HepG2 (cell line): ENCODE measurements at regions not wholly inside any gene's neighbourhood (a gene's known extent, or its start where the extent isn't known, plus 50 kb on each side); places are given as distances from the start of the nearest gene placed in this dataset.

Experiments used
- ATAC-seq: fragments of 200-7000 bp; cut with Tn5 transposase; 3 replicates; pipeline ENCODE4 v1.9.1; 2020; ENCODE audit warnings: mild to moderate bottlenecking, moderate library complexity
- BruUV-seq: library from RNA; stranded (reverse); fragments of 400-500 nt; replicated peaks from 2 replicates; lab custom pipeline; 2021; lab: Mats Ljungman, UMichigan
- CTCF ChIA-PET: fragments of 300-600 bp; formaldehyde crosslinking; extraction: SDS; loops from one replicate; lab custom pipeline; 2021; ENCODE audit warnings: low total read pairs, inconsistent platforms, low intra/inter-chr PET ratio; lab: Yijun Ruan, JAX
- POLR2A ChIA-PET: fragments of 350-600 bp; sonication (Branson Sonifier 250); formaldehyde crosslinking; loops from one replicate; lab custom pipeline; 2020; ENCODE audit warnings: antibody characterized with exemption, inconsistent platforms; lab: Yijun Ruan, JAX
- DNase-seq: peaks from one replicate; pipeline ENCODE4 v3.0.0-alpha.2; 2015; ENCODE audit warnings: low spot score
- FAIRE-seq: peaks from 3 replicates; lab custom pipeline; 2011; peaks lifted over from hg19 to GRCh38; lab: Jason Lieb, UNC
- H2AFZ ChIP-seq: one replicate; pipeline ENCODE4 v1.6.1; 2011; ENCODE audit warnings: low read length, inconsistent platforms
- H3K27ac ChIP-seq: fragments of 300-600 bp; 3 replicates; pipeline ENCODE4 v1.8.0; 2011; ENCODE audit warnings: mixed run types, mild to moderate bottlenecking, mixed read lengths, low read length, inconsistent platforms; ENCODE audit not compliant: insufficient read depth; ENCODE audit errors: extremely low read length
- H3K27me3 ChIP-seq, 2 experiments: fragments of 200-600 bp in 1 of 2; 2 replicates in 1 of 2; 3 replicates in 1 of 2; pipeline versions ENCODE4 v1.6.0 to v1.8.0; 2011; ENCODE audit warnings: low read length in 2 of 2, mild to moderate bottlenecking in 2 of 2, moderate library complexity in 2 of 2, inconsistent platforms in 1 of 2; ENCODE audit not compliant: insufficient read depth in 2 of 2, control insufficient read depth in 1 of 2
- H3K36me3 ChIP-seq, 2 experiments: fragments of 200-600 bp in 1 of 2; replicated peaks in 1 of 2; 2 replicates in 1 of 2; 3 replicates in 1 of 2; pipeline versions ENCODE4 v1.5.1 to v1.8.0; 2011; ENCODE audit warnings: low read length in 2 of 2, inconsistent platforms in 1 of 2; ENCODE audit not compliant: insufficient read depth in 2 of 2, control insufficient read depth in 1 of 2
- H3K4me1 ChIP-seq: 2 replicates; pipeline ENCODE4 v1.5.1; 2012; ENCODE audit warnings: low read length, inconsistent platforms; ENCODE audit not compliant: insufficient read depth
- H3K4me2 ChIP-seq: 2 replicates; pipeline ENCODE4 v1.6.0; 2011; ENCODE audit warnings: low read depth, low read length, inconsistent platforms
- H3K4me3 ChIP-seq, 3 experiments: fragments of 200-600 bp in 1 of 3; sonication (generic), shearing (Covaris generic) in 1 of 3; replicated peaks in 1 of 3; 2 replicates each; pipeline ENCODE4 v1.5.1; 2011 to 2016; ENCODE audit warnings: low read length in 3 of 3, inconsistent platforms in 2 of 3, low read depth in 2 of 3, mild to moderate bottlenecking in 2 of 3, control low read depth in 1 of 3, mixed read lengths in 1 of 3; ENCODE audit not compliant: insufficient read depth in 1 of 3
- H3K79me2 ChIP-seq: one replicate; pipeline ENCODE4 v1.6.1; 2011; ENCODE audit warnings: low read length, inconsistent platforms; ENCODE audit not compliant: insufficient read depth
- H3K9ac ChIP-seq: 2 replicates; pipeline ENCODE4 v1.6.0; 2011; ENCODE audit warnings: mild to moderate bottlenecking, low read depth, low read length, inconsistent platforms; ENCODE audit not compliant: insufficient read depth
- H3K9me3 ChIP-seq: 2 replicates; pipeline ENCODE4 v1.5.1; 2012; ENCODE audit warnings: mild to moderate bottlenecking, low read length
- H4K20me1 ChIP-seq: 2 replicates; pipeline ENCODE4 v1.6.0; 2011; ENCODE audit warnings: inconsistent platforms, mild to moderate bottlenecking, low read length, moderate library complexity; ENCODE audit not compliant: insufficient read depth
- CCDC6 ChIP-seq: sonication (generic); formaldehyde crosslinking; IDR thresholded peaks from 2 replicates; pipeline ENCODE4 v1.8.1; 2022; ENCODE audit warnings: mild to moderate bottlenecking, missing genetic modification reagents, moderate library complexity
- EP300 ChIP-seq, 3 experiments: sonication (generic) in 1 of 3; formaldehyde crosslinking in 1 of 3; IDR thresholded peaks; 2 replicates each; pipeline versions ENCODE4 v1.5.1 to v1.6.1; 2011 to 2020; ENCODE audit warnings: low read depth in 2 of 3, low read length in 2 of 3, borderline replicate concordance in 1 of 3, improper control_type of control experiment in 1 of 3, mild to moderate bottlenecking in 1 of 3, missing genetic modification reagents in 1 of 3, moderate library complexity in 1 of 3
- KDM1A ChIP-seq: IDR thresholded peaks from 2 replicates; pipeline ENCODE4 v1.6.1; 2016; ENCODE audit warnings: missing compliant biosample characterization
- KDM5A ChIP-seq: fragments of 200-600 bp; sonication (generic); IDR thresholded peaks from 2 replicates; pipeline ENCODE4 v1.7.0; 2018; ENCODE audit warnings: antibody characterized with exemption, mild to moderate bottlenecking, low read length, borderline replicate concordance
- RFXANK ChIP-seq: IDR thresholded peaks from 2 replicates; pipeline ENCODE4 v1.6.1; 2016
- SPEN ChIP-seq: sonication (generic); formaldehyde crosslinking; IDR thresholded peaks from 2 replicates; pipeline ENCODE4 v1.5.1; 2020; ENCODE audit warnings: low read depth, mild to moderate bottlenecking, missing genetic modification reagents
- STAG1 ChIP-seq: sonication (generic); formaldehyde crosslinking; IDR thresholded peaks from 2 replicates; pipeline ENCODE4 v1.4.0; 2020; ENCODE audit warnings: missing genetic modification reagents
- TOPORS ChIP-seq: sonication (generic); formaldehyde crosslinking; IDR thresholded peaks from 2 replicates; pipeline ENCODE4 v1.8.0; 2023; ENCODE audit warnings: mild to moderate bottlenecking, missing genetic modification reagents
- ZFP36L1 ChIP-seq: sonication (generic); formaldehyde crosslinking; IDR thresholded peaks from 2 replicates; pipeline ENCODE4 v1.8.0; 2022; ENCODE audit warnings: mild to moderate bottlenecking, missing genetic modification reagents, moderate library complexity
- ZIK1 ChIP-seq: sonication (generic); formaldehyde crosslinking; IDR thresholded peaks from 2 replicates; pipeline ENCODE4 v1.5.0; 2020; ENCODE audit warnings: mild to moderate bottlenecking, low read depth, missing genetic modification reagents, borderline replicate concordance
- ZNF160 ChIP-seq: sonication (generic); formaldehyde crosslinking; IDR thresholded peaks from 2 replicates; pipeline ENCODE4 v1.8.0; 2022; ENCODE audit warnings: mild to moderate bottlenecking, inconsistent platforms, missing genetic modification reagents
- ZNF326 ChIP-seq: sonication (generic); formaldehyde crosslinking; IDR thresholded peaks from 2 replicates; pipeline ENCODE4 v1.4.0; 2020; ENCODE audit warnings: missing genetic modification reagents, borderline replicate concordance
- ZNF605 ChIP-seq: sonication (generic); formaldehyde crosslinking; IDR thresholded peaks from 2 replicates; pipeline ENCODE4 v1.8.0; 2022; ENCODE audit warnings: mild to moderate bottlenecking, missing genetic modification reagents
- ZNF607 ChIP-seq: sonication (generic); formaldehyde crosslinking; IDR thresholded peaks from 2 replicates; pipeline ENCODE4 v1.5.1; 2020; ENCODE audit warnings: missing genetic modification reagents, mild to moderate bottlenecking, borderline replicate concordance
- ZNF775 ChIP-seq: sonication (generic); formaldehyde crosslinking; IDR thresholded peaks from 2 replicates; pipeline ENCODE4 v1.4.0; 2020; ENCODE audit warnings: missing genetic modification reagents, mild to moderate bottlenecking, moderate library complexity, borderline replicate concordance
- ZNF790 ChIP-seq: sonication (generic); formaldehyde crosslinking; IDR thresholded peaks from 2 replicates; pipeline ENCODE4 v1.8.0; 2022; ENCODE audit warnings: missing genetic modification reagents, mild to moderate bottlenecking, borderline replicate concordance
- ZNF879 ChIP-seq: sonication (generic); formaldehyde crosslinking; IDR thresholded peaks from 2 replicates; pipeline ENCODE4 v1.8.1; 2023; ENCODE audit warnings: missing genetic modification reagents
- WGBS: methylation state at CpG from one replicate; pipeline ENCODE4 v1.1.6; 2017; ENCODE audit warnings: low lambda C conversion rate; 5-methylcytosine and 5-hydroxymethylcytosine counted together
- in situ Hi-C: cut with HindIII; loops from 2 replicates; pipeline ENCODE4 v1.10.0; 2017; ENCODE audit warnings: low pct_unique_long_range_greater_than_20kb; ENCODE audit not compliant: extremely low pct_ligation_motif_present
- intact Hi-C: fragments of 100-400 bp; cut with micrococcal nuclease; formaldehyde crosslinking; loops from one replicate; pipeline ENCODE4 v1.10.0; 2022; ENCODE audit not compliant: unreplicated experiment
- TF ChIP-seq, protein P1 (sequence below): sonication (generic); formaldehyde crosslinking; IDR thresholded peaks from 2 replicates; pipeline ENCODE4 v1.4.0; 2020; ENCODE audit warnings: mild to moderate bottlenecking, missing genetic modification reagents
- TF ChIP-seq, protein P2 (sequence below): sonication (generic); formaldehyde crosslinking; IDR thresholded peaks from 2 replicates; pipeline ENCODE4 v1.4.0; 2020; ENCODE audit warnings: missing genetic modification reagents, low read depth, mild to moderate bottlenecking, borderline replicate concordance
- TF ChIP-seq, protein P3 (sequence below): sonication (generic); IDR thresholded peaks from 2 replicates; pipeline ENCODE4 v1.6.1; 2016; ENCODE audit warnings: low read depth, borderline replicate concordance
- TF ChIP-seq, protein P4 (sequence below): sonication (generic); formaldehyde crosslinking; IDR thresholded peaks from 2 replicates; pipeline ENCODE4 v1.4.0; 2020; ENCODE audit warnings: missing genetic modification reagents

DNA sequence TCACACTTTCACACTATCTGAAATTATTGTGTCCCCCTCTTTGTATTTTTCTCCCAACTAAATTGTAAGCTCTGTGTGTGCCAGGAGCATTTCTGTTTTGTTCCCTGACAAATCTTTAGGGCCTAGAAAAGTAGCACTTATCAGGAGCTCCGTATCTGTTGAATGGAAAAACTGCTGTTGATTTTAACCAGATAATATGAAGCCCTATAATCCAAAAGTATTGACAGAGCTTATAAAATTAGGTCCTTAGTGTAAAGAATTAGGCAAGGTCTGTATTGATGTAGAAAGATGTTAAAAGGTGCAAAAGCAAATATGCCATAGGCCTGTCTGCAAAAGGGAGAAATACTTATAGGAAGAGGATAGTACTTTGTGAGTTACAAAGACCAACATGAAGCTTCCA, 109.4 kb upstream of the ISL1 start:
- 4% methylated on average over 1 of the region's 1 CpG for WGBS

DNA sequence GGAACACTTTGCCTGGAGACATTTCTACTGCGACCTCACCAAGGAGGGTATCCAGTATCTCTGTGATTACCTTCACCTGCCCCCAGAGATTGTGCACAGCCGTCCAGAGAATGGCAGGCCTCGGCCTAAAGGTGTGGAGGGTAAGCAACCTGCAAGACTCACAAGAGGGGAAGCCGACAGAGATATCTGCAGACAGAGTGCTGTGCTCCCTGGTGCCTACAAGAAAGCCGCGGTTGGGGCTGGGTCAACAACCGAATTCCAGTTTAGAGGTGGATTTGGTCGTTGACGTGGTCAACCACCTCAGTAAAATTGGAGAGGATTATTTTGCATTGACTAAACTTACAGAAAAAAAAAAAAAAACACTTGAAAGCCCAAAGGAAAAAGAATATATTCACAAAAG, 107.8 kb upstream of the ISL1 start:
- FAIRE-seq (no peak), ATAC-seq (no peak), DNase-seq (no peak)
- in situ Hi-C loops (no loop called here), intact Hi-C loops (no loop called here)
- Histone ChIP-seq H3K9me3 (no peaks in the 10 kb centered on the region), H3K36me3 (no peaks in the 10 kb centered on the region), H3K27me3 (no peaks in the 10 kb centered on the region), H4K20me1 (no peaks in the 10 kb centered on the region), H3K4me2 (no peak overlapping the region), H3K27ac (no peak overlapping the region), H3K4me1 (no peaks in the 10 kb centered on the region), H3K79me2 (no peaks in the 10 kb centered on the region), H3K4me3 (no peak overlapping the region), H3K9ac (no peak overlapping the region), H2AFZ (no peak overlapping the region)
- ChIA-PET CTCF (no interaction called here), POLR2A (no interaction called here)
- 39% methylated on average over 7 of the region's 9 CpGs for WGBS
- no TSS peak for BruUV-seq
- no peak for TF ChIP-seq ZNF605 (CRISPR knock-in tag)
- TF ChIP-seq RFXANK (CRISPR knock-in tag): no peak
- TF ChIP-seq ZNF879 (CRISPR knock-in tag): no peak
- TF ChIP-seq ZNF160 (CRISPR knock-in tag): no peak
- TF ChIP-seq KDM5A: no peak
- TF ChIP-seq TOPORS (CRISPR knock-in tag): no peak
- TF ChIP-seq, protein P1, sequence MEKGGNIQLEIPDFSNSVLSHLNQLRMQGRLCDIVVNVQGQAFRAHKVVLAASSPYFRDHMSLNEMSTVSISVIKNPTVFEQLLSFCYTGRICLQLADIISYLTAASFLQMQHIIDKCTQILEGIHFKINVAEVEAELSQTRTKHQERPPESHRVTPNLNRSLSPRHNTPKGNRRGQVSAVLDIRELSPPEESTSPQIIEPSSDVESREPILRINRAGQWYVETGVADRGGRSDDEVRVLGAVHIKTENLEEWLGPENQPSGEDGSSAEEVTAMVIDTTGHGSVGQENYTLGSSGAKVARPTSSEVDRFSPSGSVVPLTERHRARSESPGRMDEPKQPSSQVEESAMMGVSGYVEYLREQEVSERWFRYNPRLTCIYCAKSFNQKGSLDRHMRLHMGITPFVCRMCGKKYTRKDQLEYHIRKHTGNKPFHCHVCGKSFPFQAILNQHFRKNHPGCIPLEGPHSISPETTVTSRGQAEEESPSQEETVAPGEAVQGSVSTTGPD (CRISPR knock-in tag): no peak
- TF ChIP-seq, protein P2, sequence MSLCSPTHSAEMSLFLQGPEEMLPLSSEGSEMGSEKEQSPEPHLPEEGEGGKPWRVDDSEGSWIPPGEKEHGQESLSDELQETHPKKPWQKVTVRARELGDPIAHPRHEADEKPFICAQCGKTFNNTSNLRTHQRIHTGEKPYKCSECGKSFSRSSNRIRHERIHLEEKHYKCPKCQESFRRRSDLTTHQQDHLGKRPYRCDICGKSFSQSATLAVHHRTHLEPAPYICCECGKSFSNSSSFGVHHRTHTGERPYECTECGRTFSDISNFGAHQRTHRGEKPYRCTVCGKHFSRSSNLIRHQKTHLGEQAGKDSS: no peak
- no peak for TF ChIP-seq ZFP36L1 (CRISPR knock-in tag)
- no peak for TF ChIP-seq STAG1
- TF ChIP-seq ZNF326 (CRISPR knock-in tag): no peak
- TF ChIP-seq, protein P3, sequence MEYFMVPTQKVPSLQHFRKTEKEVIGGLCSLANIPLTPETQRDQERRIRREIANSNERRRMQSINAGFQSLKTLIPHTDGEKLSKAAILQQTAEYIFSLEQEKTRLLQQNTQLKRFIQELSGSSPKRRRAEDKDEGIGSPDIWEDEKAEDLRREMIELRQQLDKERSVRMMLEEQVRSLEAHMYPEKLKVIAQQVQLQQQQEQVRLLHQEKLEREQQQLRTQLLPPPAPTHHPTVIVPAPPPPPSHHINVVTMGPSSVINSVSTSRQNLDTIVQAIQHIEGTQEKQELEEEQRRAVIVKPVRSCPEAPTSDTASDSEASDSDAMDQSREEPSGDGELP: no peak
- TF ChIP-seq, protein P4, sequence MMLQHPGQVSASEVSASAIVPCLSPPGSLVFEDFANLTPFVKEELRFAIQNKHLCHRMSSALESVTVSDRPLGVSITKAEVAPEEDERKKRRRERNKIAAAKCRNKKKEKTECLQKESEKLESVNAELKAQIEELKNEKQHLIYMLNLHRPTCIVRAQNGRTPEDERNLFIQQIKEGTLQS: no peak
- TF ChIP-seq EP300 (IDR thresholded peaks at IDR 0.05; ENCODE audit: low read depth in 2 of 2, low read length in 2 of 2): no peak
- no peak for TF ChIP-seq EP300 (CRISPR knock-in tag; IDR thresholded peaks at IDR 0.05; ENCODE audit: borderline replicate concordance)

More for the DNA sequence above, 109.4 kb upstream of the ISL1 start:
- no peaks in the 10 kb centered on the region for H3K9me3 ChIP-seq
- no peak for TF ChIP-seq ZIK1 (CRISPR knock-in tag)
- TF ChIP-seq KDM5A: no peak
- no peak for TF ChIP-seq SPEN (CRISPR knock-in tag)
- TF ChIP-seq ZNF607: no peak
- TF ChIP-seq KDM1A (CRISPR knock-in tag): no peak
- TF ChIP-seq CCDC6 (CRISPR knock-in tag): no peak
- TF ChIP-seq ZNF775: no peak
- TF ChIP-seq ZNF790 (CRISPR knock-in tag): no peak
- TF ChIP-seq, all 625 proteins: peak for 0
- Histone ChIP-seq H3K9ac (no peak overlapping the region), H3K79me2 (no peaks in the 10 kb centered on the region), H3K27me3 (no peaks in the 10 kb centered on the region), H3K4me2 (no peak overlapping the region), H3K4me1 (no peaks in the 10 kb centered on the region), H4K20me1 (no peaks in the 10 kb centered on the region), H3K4me3 (no peak overlapping the region), H3K36me3 (no peaks in the 10 kb centered on the region), H2AFZ (no peak overlapping the region), H3K27ac (no peak overlapping the region)
- no TSS peak for BruUV-seq
- ATAC-seq (no peak), FAIRE-seq (no peak), DNase-seq (no peak)
- CTCF ChIA-PET: no interaction called here
- intact Hi-C loops: no loop called here
- in situ Hi-C loops: no loop called here
- POLR2A ChIA-PET: no interaction called here
